HCT116 (cell line): ENCODE measurements at regions not wholly inside any gene's neighbourhood (a gene's known extent, or its start where the extent isn't known, plus 50 kb on each side); places are given as distances from the start of the nearest gene placed in this dataset.

Experiments used
- CTCF ChIP-seq, 3 experiments: fragments of 200-600 bp in 1 of 3; sonication (generic) in 1 of 3; IDR thresholded peaks in 2 of 3; conservative IDR thresholded peaks in 1 of 3; 2 replicates each; pipeline ENCODE4 v1.5.1; 2012 to 2017; ENCODE audit warnings: low read depth in 2 of 3, low read length in 2 of 3, antibody characterized with exemption in 1 of 3, borderline replicate concordance in 1 of 3, control low read depth in 1 of 3, mild to moderate bottlenecking in 1 of 3, mixed read lengths in 1 of 3, mixed run types in 1 of 3, moderate library complexity in 1 of 3; ENCODE audit not compliant: insufficient read depth in 1 of 3
- EGR1 ChIP-seq: IDR thresholded peaks from 2 replicates; pipeline ENCODE4 v1.6.1; 2012; ENCODE audit warnings: low read depth
- ELF1 ChIP-seq: IDR thresholded peaks from 2 replicates; pipeline ENCODE4 v1.6.1; 2012; ENCODE audit warnings: low read depth, borderline replicate concordance
- EZH2 ChIP-seq: fragments of 200-600 bp; sonication (generic); IDR thresholded peaks from 2 replicates; pipeline ENCODE4 v1.6.1; 2017; ENCODE audit warnings: antibody characterized with exemption, mixed run types
- EZH2phosphoT487 ChIP-seq: fragments of 200-600 bp; IDR thresholded peaks from 2 replicates; pipeline ENCODE4 v1.6.1; 2018; ENCODE audit warnings: antibody characterized with exemption, borderline replicate concordance
- JUND ChIP-seq: IDR thresholded peaks from 2 replicates; pipeline ENCODE4 v1.6.1; 2012
- MAX ChIP-seq: IDR thresholded peaks from 2 replicates; pipeline ENCODE4 v1.6.1; 2012
- POLR2A ChIP-seq: IDR thresholded peaks from 2 replicates; pipeline ENCODE4 v1.7.0; 2011; ENCODE audit warnings: borderline replicate concordance; ENCODE audit not compliant: insufficient read depth, insufficient read length; ENCODE audit errors: extremely low read depth
- REST ChIP-seq: IDR thresholded peaks from 2 replicates; pipeline ENCODE4 v1.6.1; 2012; ENCODE audit warnings: low read depth
- YY1 ChIP-seq: IDR thresholded peaks from 2 replicates; pipeline ENCODE4 v1.6.1; 2011; ENCODE audit warnings: low read length, low read depth, moderate library complexity, mild to moderate bottlenecking; ENCODE audit not compliant: insufficient replicate concordance; ENCODE audit errors: extremely low read depth
- ZNF274 ChIP-seq: fragments of 200-500 bp; sonication (Bioruptor generic); IDR thresholded peaks from 2 replicates; pipeline ENCODE4 v1.6.1; 2014; ENCODE audit warnings: mild to moderate bottlenecking, low read depth, low read length, inconsistent platforms
- TF ChIP-seq, protein P1 (sequence below): IDR thresholded peaks from 2 replicates; pipeline ENCODE4 v1.6.1; 2012

GRCh38 chr10:89963451-89964102 lies 262.2 kb downstream of the KIF20B start:
- TF ChIP-seq REST = no peak
- TF ChIP-seq, protein P1, sequence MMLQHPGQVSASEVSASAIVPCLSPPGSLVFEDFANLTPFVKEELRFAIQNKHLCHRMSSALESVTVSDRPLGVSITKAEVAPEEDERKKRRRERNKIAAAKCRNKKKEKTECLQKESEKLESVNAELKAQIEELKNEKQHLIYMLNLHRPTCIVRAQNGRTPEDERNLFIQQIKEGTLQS = no peak
- TF ChIP-seq EZH2phosphoT487 = no peak
- TF ChIP-seq ELF1 = no peak
- no peak for TF ChIP-seq POLR2A
- no peak for TF ChIP-seq CTCF (IDR thresholded peaks at IDR 0.05 in 2 of 3, conservative IDR thresholded peaks at IDR 0.05 in 1 of 3; ENCODE audit: borderline replicate concordance in 1 of 3, insufficient read depth in 1 of 3, low read depth in 2 of 3, low read length in 2 of 3)
- no peak for TF ChIP-seq YY1
- TF ChIP-seq JUND = no peak
- TF ChIP-seq EGR1 = no peak
- no peak for TF ChIP-seq EZH2
- no peak for TF ChIP-seq ZNF274
- TF ChIP-seq MAX = no peak
